Stomach (tissue), 4 donors: ENCODE measurements at regions not wholly inside any gene's neighbourhood (a gene's known extent, or its start where the extent isn't known, plus 50 kb on each side); places are given as distances from the start of the nearest gene placed in this dataset.

ENCODE experiments used
- POLR2A ChIP-seq, 4 donors: fragments of 450-650 bp; IDR thresholded peaks; one replicate each; pipeline ENCODE4 v1.6.1; 2016; ENCODE audit warnings: antibody characterized with exemption in 4 of 4, control low read depth in 2 of 4, mild to moderate bottlenecking in 1 of 4, moderate library complexity in 1 of 4
- POLR2AphosphoS5 ChIP-seq, 3 donors: sonication (generic); formaldehyde crosslinking; IDR thresholded peaks; one replicate each; pipeline ENCODE4 v1.6.1; 2016; ENCODE audit warnings: antibody characterized with exemption in 3 of 3

DNA sequence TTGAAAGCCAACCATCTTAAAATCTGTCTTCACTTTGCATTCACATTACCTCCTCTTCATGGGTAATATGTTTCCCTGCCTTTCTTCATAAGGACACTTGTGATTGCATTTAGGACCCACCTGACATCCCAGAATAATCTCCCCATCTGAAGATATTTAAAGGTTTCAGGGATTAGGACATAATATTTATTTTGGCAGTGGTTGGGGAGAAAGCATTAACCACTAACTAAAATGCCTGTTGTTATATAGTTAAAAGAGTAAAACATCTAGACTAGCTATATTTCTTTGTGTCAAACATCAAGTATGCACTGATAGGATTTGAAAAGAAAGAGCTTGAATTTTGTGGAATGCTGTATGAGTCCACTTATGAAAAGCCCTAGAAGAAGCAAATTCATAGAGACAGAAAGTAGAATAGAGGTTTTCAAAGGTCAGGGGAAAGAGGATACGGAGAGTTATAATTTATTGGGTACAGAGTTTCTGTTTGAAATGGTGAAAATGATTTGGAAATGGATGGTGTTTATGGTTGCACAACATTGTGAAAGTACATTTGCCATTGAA, 457.7 kb upstream of the SPRY2 start:
- TF ChIP-seq POLR2A (IDR thresholded peaks at IDR 0.05) (no peak), POLR2AphosphoS5 (IDR thresholded peaks at IDR 0.05) (no peak)
